GM19468 (cell line): ENCODE measurements at regions not wholly inside any gene's neighbourhood (a gene's known extent, or its start where the extent isn't known, plus 50 kb on each side); places are given as distances from the start of the nearest gene placed in this dataset.

Experiments used
- ATAC-seq: cut with Tn5 transposase; IDR thresholded peaks from one replicate; pipeline ENCODE4 v1.9.1; 2021; ENCODE audit warnings: mild to moderate bottlenecking, moderate library complexity, moderate number of reproducible peaks; ENCODE audit not compliant: unreplicated experiment; ENCODE audit errors: extremely low read depth

DNA sequence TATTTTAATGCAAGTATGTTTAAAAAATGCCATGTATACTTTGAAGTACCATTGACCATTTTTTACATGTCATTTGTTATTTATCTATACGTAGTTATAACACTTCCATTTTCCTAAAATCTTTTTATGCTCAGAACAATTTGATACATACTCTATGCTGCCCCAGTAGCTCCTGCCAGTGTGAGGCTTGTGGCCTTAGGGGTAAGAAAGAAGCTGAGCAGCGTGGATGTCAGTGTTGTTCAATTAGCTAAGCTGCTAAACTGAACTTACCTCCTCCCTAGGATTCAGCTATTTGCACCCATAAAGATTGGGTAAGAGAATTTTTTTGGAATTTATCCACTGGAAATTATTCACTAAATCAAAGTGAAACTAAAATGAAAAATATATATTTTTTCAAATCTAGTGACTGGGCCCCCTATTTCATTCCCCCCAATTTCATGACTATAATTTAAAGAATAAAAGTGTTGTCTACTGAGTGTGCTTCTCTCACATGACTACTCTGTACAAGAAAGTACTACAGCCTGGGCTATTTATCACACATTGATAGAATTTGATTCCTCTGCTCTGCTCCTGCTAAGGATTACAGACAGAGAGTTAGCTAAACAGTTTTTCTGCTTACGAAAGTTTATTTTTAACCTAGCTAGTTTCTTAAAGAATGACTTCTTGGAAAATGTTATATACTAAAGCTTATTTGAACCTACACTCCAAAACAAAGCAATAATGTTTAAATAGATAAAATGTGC is 1030.3 kb upstream of the ADGRL4 start:
- ATAC-seq, result no peak

- ATAC-seq, result no peak
Observed at GRCh38 chr1:80023358-80023757, 1016.8 kb upstream of the ADGRL4 start.

- ATAC-seq, result no peak
Observed at GRCh38 chr1:80021891-80022290, 1015.4 kb upstream of the ADGRL4 start.

DNA sequence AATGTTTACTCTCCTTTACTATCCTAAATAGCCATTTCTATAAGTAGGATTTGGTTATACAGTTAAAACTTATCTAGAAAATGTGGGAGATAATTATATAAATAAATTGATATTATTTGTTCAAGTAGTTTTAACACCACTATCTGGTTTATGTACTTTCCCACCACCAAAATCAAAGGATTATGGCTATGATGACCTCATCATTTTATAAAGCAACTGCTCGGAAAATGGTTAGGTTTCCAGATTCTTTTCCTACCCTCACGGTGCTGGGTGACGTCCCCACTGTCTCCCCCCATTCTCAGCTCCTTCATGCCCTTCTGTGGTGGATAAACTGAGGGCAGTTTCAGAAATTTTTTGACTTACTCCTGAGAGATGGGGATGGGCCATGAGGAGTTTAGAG is 1011.8 kb upstream of the ADGRL4 start:
- no peak for ATAC-seq

DNA sequence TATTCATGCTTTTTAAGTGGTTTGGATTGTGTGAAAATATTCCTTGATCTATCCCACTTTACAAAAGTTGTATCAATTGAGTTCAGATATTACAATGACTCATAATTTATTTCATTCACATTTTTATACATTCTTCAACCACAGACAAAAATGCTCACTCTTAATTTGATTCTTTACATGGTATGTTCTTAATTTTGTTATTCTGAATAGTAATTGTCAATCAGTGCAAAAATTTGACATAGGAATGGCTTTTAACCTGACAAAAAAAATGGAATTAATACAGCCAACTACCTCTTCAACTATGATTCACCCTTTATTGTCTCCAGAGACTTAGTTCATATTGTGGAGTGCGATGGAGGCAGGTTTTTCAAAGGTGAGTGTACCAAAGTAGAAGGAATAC is 1002.4 kb upstream of the ADGRL4 start:
- no peak for ATAC-seq

DNA sequence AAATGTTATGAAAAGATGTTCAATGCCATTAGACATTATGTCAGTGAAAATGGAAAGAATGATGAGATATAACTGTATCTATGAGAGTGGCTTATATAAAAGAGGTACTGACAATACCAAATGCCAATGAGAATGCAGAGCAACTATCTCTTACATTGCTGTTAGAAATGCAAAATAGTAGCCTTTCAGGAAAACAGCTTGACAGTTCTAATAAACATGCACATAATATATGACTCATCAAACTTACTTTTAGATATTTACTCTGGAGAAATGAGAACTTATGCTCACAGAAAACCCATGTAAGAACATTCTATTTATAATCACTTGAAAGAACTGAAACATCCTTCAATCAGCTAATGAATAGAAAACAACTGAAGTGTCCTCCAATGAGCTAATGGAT is 996.7 kb upstream of the ADGRL4 start:
- ATAC-seq, result no peak

GRCh38 chr1:79988401-79988800 is 981.9 kb upstream of the ADGRL4 start:
- no peak for ATAC-seq

GRCh38 chr1:79982211-79982610 is 975.7 kb upstream of the ADGRL4 start:
- no peak for ATAC-seq

GRCh38 chr1:79981481-79981880 is 975.0 kb upstream of the ADGRL4 start:
- no peak for ATAC-seq

DNA sequence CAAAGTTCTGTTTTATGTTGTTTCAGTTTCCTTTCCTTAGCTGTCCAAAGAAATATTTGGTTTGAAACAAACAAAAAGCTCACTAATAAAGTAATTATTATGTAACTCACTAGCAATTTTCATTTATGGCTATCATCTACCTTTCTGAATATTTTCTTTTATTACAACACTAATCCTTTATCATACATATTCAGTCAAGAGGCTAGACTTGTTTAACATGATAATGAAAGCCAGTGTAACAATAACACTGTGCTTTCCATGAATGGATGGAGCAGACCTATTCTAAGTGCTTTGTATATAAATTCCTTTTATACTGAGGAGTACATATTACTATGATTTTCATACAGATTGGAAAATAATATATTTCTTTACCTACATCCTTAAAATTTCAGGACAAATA is 972.8 kb upstream of the ADGRL4 start:
- ATAC-seq, result no peak

DNA sequence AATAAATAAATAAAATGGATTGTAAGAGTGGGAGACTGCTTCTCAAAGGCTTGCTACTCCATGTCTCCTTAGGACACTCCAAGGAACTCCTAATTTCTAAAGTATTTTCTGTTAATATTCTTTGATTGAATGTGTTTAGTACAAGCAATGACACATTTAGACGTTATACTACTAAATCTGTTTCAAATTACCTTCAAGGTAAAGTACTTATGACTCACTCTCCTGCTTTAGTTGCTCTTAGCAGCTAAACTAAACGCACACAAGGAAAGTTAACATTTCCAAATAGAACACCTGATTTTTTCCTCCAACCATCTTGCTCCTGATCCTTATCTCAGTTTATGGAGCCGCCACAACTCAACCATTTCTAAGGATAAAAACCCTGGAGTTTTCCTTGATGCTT is 969.8 kb upstream of the ADGRL4 start:
- ATAC-seq, result no peak

GRCh38 chr1:79974659-79975058 is 968.1 kb upstream of the ADGRL4 start:
- no peak for ATAC-seq

- ATAC-seq, result no peak
Observed at GRCh38 chr1:79969886-79970285, 963.4 kb upstream of the ADGRL4 start.

DNA sequence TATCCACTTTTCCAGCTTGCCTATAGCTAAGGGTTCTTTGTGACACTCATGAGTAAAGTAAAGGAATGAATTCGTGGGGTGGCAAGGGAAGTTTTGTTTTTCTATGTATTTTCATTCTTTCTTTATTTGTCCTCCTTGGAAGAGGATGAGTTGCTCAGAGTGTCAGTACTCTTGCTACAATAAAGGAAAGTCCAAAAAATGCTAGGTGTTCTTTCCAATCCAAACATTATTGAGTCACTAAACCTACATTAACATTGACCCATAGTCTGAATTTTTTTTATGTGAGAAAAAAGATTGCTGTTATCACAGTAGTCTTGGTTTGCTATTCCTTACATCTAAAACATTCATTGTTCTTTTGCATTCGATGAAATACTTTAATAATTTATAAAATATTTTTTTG is 959.9 kb upstream of the ADGRL4 start:
- ATAC-seq, result no peak

DNA sequence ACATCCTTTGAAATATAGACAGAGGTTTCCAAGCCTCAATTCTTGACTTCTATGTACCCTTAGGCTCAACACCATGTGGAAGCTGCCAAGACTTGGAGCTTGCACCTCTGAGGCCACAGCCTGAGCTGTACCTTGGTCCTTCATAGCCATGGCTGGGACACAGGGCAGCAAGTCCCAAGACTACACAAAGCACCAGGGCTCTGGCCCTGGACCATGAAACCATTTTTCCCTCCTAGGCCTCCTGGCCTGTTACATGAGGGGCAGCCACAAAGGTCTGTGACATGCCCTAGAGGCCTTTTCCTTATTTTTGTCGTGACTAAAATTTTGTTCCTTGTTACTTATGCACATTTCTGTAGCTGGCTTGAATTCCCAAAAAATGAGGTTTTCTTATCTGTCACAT is 953.1 kb upstream of the ADGRL4 start:
- no peak for ATAC-seq

DNA sequence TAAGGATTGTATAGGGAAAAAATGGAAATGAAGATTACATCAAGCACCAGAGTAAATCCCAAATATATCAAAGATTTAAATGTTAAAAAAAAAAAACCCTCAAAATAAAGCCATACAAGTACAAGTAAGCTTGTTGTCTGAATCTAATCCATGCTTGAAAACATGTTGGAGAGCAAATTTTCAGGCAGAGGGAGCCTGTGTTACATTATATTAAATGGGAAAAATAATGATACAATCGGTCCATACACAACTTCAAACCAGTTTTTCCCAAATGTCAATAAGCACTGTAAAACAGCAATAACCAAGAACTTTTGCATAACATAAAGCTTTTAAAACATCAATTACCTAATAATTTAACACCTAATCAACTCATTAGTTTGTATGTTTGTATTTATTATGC is 949.4 kb upstream of the ADGRL4 start:
- no peak for ATAC-seq

- ATAC-seq, result no peak
Observed at GRCh38 chr1:79950511-79950910, 944.0 kb upstream of the ADGRL4 start.

DNA sequence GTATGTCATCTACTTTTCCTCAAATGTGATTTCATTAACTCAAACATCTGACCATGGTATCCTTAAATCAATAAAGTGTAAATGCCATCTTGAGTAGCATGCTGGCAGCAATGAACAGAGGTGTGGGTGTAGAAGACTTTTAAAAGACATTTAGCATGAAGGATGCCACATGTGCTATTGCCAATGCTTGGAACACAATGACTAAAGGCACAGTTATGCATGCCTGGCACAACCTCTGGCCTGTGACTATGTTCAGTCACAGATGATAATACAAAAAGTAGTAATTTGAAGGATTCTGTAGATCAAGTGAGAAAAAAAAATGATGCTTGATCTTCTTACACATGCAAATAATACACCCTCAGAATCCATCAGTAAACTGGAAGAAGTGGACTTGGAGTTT is 938.9 kb upstream of the ADGRL4 start:
- no peak for ATAC-seq

DNA sequence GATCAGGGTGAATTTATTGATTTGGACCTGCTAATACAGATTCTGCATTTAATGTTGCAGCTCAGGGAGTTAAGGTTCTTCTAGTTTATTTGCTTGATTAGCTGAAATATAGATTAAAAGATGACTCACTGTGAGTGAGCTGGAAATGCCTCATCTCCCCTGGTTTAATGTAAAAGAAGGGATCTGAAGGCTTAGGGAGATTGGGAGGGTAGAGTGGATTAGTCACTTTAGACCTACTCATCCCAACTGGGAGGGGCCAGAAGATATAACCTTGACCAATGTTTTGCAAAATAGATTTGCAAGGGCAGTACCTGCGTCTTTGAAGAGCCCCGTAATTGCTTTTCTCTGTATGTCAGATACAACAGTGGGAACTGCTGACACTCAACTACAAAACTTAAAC is 922.8 kb upstream of the ADGRL4 start:
- ATAC-seq, result no peak

DNA sequence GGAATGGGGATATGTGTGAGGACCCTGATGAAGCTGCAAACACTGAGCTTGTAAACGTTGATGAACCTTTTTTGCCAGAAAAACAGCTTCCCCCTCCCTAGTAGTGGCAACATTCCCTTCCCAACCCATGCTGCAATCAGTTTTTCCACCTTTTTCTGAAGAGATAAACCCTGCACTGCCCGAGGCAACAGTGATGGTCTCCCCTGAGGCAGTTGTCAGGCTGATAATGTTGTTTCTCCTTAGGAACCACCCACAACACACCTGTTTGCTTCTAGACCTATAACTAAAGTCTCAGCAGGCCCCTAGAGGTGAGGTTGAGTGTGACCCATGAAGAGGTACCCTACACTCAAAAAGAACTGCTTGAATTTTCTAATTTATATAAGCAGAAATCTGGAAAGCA is 922.4 kb upstream of the ADGRL4 start:
- no peak for ATAC-seq

DNA sequence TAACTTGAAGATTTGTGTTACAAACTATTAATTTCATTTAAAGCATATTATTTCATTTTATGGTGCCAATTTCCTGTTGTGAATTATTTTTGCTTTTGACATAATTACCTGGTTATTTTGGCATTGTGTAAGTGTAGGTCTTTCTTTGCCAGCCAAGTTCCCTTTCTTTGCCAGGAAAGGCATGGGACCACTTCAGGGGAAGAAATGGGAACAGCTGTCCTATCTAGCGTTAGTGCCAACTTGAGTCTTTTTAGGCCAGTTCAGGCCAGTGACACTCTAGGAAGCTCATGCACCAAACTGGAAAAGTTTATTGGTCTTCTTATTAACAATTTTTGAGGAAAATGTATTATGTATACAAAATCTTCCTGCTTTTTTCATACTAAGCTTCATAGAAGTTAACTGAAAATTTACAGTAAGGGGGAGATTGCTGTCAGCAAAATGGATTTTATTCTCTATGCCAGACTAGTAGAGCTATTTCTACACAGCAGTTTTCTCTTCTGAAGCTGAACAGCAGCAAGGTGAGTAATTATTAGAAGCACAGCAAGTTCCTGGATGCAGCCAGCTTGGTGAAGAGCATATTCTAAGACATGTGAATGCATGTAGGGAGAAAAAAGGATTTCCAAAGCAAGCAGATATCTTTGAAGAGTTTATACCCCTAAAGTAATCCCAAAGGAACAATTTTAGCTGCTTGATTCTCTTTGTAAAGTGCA is 914.6 kb upstream of the ADGRL4 start:
- ATAC-seq, result no peak

- ATAC-seq, result no peak
Observed at GRCh38 chr1:79914896-79915295, 908.4 kb upstream of the ADGRL4 start.
